RWPE2 (cell line): ENCODE measurements at regions not wholly inside any gene's neighbourhood (a gene's known extent, or its start where the extent isn't known, plus 50 kb on each side); places are given as distances from the start of the nearest gene placed in this dataset.

Experiments
- ATAC-seq: fragments of 200-7000 bp; cut with Tn5 transposase; 3 replicates; pipeline ENCODE4 v1.9.1; 2021; ENCODE audit warnings: low read depth
- DNase-seq: peaks from one replicate; pipeline ENCODE4 v3.0.0-alpha.2; 2020; ENCODE audit warnings: low spot score
- H3K27ac ChIP-seq: fragments of 450-650 bp; 2 replicates; pipeline ENCODE4 v1.5.1; 2017; ENCODE audit warnings: mild to moderate bottlenecking; ENCODE audit not compliant: poor library complexity, severe bottlenecking
- H3K27me3 ChIP-seq: fragments of 250-450 bp; sonication (Bioruptor Pico); 2 replicates; pipeline ENCODE4 v1.5.1; 2021; ENCODE audit warnings: mild to moderate bottlenecking, moderate library complexity; ENCODE audit not compliant: insufficient read depth, poor library complexity, severe bottlenecking
- H3K36me3 ChIP-seq: fragments of 250-450 bp; sonication (Bioruptor Pico); 2 replicates; pipeline ENCODE4 v1.5.1; 2020; ENCODE audit warnings: low read depth, mild to moderate bottlenecking, moderate library complexity
- H3K4me1 ChIP-seq: fragments of 250-450 bp; sonication (Bioruptor Pico); 2 replicates; pipeline ENCODE4 v1.5.1; 2021; ENCODE audit warnings: mild to moderate bottlenecking, moderate library complexity; ENCODE audit not compliant: insufficient read depth, poor library complexity, severe bottlenecking
- H3K4me3 ChIP-seq: fragments of 250-450 bp; sonication (Bioruptor Pico); 2 replicates; pipeline ENCODE4 v1.5.1; 2021; ENCODE audit warnings: mild to moderate bottlenecking, moderate library complexity; ENCODE audit not compliant: severe bottlenecking
- H3K9me3 ChIP-seq: fragments of 250-450 bp; sonication (Bioruptor Pico); 2 replicates; pipeline ENCODE4 v1.5.1; 2021; ENCODE audit warnings: mild to moderate bottlenecking, moderate library complexity; ENCODE audit not compliant: severe bottlenecking
- CTCF ChIP-seq: fragments of 450-650 bp; IDR thresholded peaks from one replicate; pipeline ENCODE4 v1.5.1; 2017; ENCODE audit warnings: mild to moderate bottlenecking, moderate library complexity; ENCODE audit not compliant: poor library complexity, severe bottlenecking

DNA sequence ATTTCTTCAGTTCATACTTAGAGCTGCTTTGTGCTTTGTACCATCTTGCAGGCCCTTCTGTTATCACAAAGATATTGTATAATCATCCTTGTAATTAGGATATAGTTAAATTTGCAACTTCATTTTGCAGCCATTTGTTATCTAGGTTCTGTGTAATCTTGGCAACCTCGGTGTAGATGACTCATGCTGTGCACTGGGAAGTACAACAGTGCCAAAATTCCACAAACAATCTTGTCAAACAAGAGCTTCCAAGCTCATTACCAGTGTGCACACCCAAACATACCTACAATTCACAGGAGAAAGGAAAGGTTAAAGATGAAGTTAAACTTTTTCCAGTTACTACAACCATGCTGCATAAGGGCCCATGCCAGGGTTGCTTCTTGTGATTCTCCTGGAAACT is 1231.8 kb downstream of the CDH11 start:
- DNase-seq (no peak), ATAC-seq (no peak; the same call in 2 of the 3 replicates)
- Histone ChIP-seq H3K27me3 (no peaks in the 10 kb centered on the region), H3K27ac (no peak overlapping the region), H3K4me1 (no peaks in the 10 kb centered on the region), H3K4me3 (no peak overlapping the region), H3K9me3 (no peaks in the 10 kb centered on the region), H3K36me3 (no peaks in the 10 kb centered on the region)
- TF ChIP-seq CTCF = no peak

DNA sequence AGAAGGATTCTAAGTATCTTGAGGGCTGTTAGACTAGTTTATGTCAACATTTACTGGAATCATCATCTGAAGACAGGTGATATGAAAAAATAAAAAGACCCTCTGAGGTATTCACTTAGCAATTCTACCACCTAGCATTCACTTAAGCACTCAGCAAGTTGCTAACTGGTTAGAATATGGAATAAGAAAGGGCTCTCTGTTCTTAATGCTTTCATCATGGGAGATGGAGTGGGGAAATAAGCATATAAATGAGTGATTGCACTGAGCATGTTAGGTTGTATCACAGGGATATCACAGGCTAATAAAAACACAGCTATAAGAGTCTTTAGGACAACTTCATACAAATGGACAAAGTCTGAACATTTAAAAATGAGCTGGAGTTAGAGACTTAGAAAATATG is 1238.8 kb downstream of the CDH11 start:
- H3K4me1 ChIP-seq = no peaks in the 10 kb centered on the region
- no peaks in the 10 kb centered on the region for H3K36me3 ChIP-seq
- no peaks in the 10 kb centered on the region for H3K9me3 ChIP-seq
- no peak for TF ChIP-seq CTCF
- ATAC-seq = no peak
- DNase-seq = no peak
- H3K4me3 ChIP-seq = no peak overlapping the region
- no peak overlapping the region for H3K27ac ChIP-seq
- no peaks in the 10 kb centered on the region for H3K27me3 ChIP-seq

DNA sequence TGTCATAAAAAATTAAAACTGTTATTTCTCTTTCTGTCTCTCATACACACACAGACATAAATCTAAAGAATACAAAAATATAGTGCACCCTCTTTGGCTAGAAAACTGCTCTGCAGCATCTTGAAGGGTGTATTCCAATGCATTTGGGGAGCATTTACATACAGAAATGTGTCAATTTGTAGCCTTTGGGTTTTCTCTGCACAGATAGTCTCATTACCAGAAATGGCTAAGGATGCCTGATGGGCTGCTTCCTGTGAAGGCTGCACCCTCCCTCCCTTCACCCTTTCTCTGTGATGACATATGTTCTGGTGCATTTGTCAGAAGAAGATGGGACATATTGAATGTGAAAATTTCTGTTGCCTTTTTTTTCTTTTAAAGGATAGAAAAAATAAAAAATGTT is 1239.3 kb downstream of the CDH11 start:
- H3K27me3 ChIP-seq = no peaks in the 10 kb centered on the region
- H3K27ac ChIP-seq = no peak overlapping the region
- H3K4me1 ChIP-seq = no peaks in the 10 kb centered on the region
- ATAC-seq (no peak), DNase-seq (no peak)
- H3K36me3 ChIP-seq = no peaks in the 10 kb centered on the region
- H3K9me3 ChIP-seq = no peaks in the 10 kb centered on the region
- no peak overlapping the region for H3K4me3 ChIP-seq
- TF ChIP-seq CTCF = no peak

DNA sequence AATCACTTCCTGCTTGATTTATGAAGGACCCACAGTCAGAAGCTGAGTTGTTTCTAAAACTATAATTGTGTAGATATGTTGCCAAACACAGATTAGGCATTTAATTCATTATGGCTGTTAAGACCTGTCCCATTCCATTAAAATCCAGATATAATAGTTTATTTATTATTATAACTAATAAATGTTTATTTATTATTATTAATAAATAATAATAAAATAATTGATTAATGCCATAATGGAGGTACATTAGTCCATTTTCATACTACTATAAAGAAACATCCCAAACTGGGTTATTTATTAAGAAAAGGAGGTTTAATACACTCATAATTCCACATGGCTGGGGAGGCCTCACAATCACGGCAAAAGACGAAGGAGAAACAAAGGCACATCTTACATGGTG is 1240.9 kb downstream of the CDH11 start:
- H3K4me3 ChIP-seq = no peak overlapping the region

GRCh38 chr16:63877401-63877800 is 1244.5 kb downstream of the CDH11 start:
- no peaks in the 10 kb centered on the region for H3K36me3 ChIP-seq
- TF ChIP-seq CTCF = no peak

More for the DNA sequence above, 1240.9 kb downstream of the CDH11 start:
- Histone ChIP-seq H3K27ac (no peak overlapping the region), H3K27me3 (no peaks in the 10 kb centered on the region), H3K9me3 (no peaks in the 10 kb centered on the region), H3K36me3 (no peaks in the 10 kb centered on the region), H3K4me1 (no peaks in the 10 kb centered on the region)
- TF ChIP-seq CTCF = no peak
- no peak for DNase-seq
- no peak for ATAC-seq

More at GRCh38 chr16:63877401-63877800, 1244.5 kb downstream of the CDH11 start:
- DNase-seq (no peak), ATAC-seq (no peak)
- no peaks in the 10 kb centered on the region for H3K27me3 ChIP-seq
- no peak overlapping the region for H3K4me3 ChIP-seq
- no peaks in the 10 kb centered on the region for H3K9me3 ChIP-seq
- no peaks in the 10 kb centered on the region for H3K4me1 ChIP-seq
- no peak overlapping the region for H3K27ac ChIP-seq
